HAP-1 (cell line): ENCODE measurements at regions not wholly inside any gene's neighbourhood (a gene's known extent, or its start where the extent isn't known, plus 50 kb on each side); places are given as distances from the start of the nearest gene placed in this dataset.
"Not testable (repeated sequence)": the region's sequence is repeated elsewhere in the genome, so short reads cannot be mapped to it uniquely, and the experiment has no call there.

ENCODE experiments used
- DNase-seq, 2 experiments: peaks; one replicate each; pipeline ENCODE4 v3.0.0-alpha.2; 2016 to 2020; ENCODE audit warnings: low spot score in 2 of 2
- H3K27me3 ChIP-seq: fragments of 250-450 bp; sonication (Bioruptor Pico); 2 replicates; pipeline ENCODE4 v1.5.1; 2020; ENCODE audit warnings: low read depth, mild to moderate bottlenecking, moderate library complexity
- H3K36me3 ChIP-seq: fragments of 250-450 bp; sonication (Bioruptor Pico); replicated peaks from 2 replicates; pipeline ENCODE4 v1.5.1; 2020; ENCODE audit warnings: mild to moderate bottlenecking
- H3K4me1 ChIP-seq: fragments of 250-450 bp; sonication (Bioruptor Pico); 2 replicates; pipeline ENCODE4 v1.5.1; 2020; ENCODE audit warnings: mild to moderate bottlenecking
- H3K4me3 ChIP-seq: fragments of 250-450 bp; sonication (Bioruptor Pico); 2 replicates; pipeline ENCODE4 v1.5.1; 2020; ENCODE audit warnings: mild to moderate bottlenecking, moderate library complexity
- H3K9me3 ChIP-seq: fragments of 250-450 bp; sonication (Bioruptor Pico); 2 replicates; pipeline ENCODE4 v1.5.1; 2020; ENCODE audit warnings: mild to moderate bottlenecking, moderate library complexity
- in situ Hi-C: fragments of 300-500 bp; cut with MboI; formaldehyde crosslinking; loops from 3 replicates; pipeline ENCODE4 v1.14.3; 2020; ENCODE audit warnings: low sequenced_read_pairs, inconsistent platforms, mixed read lengths

DNA sequence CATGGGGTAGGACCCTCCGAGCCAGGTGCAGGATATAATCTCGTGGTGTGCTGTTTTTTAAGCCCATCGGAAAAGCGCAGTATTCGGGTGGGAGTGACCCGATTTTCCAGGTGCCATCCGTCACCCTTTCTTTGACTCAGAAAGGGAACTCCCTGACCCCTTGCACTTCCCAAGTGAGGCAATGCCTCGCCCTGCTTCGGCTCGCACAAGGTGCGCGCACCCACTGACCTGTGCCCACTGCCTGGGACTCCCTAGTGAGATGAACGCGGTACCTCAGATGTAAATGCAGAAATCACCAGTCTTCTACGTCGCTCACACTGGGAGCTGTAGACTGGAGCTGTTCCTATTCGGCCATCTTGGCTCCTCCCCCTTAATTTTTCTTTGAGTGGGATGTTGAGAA is 382.9 kb upstream of the ISX start:
- DNase-seq, H3K4me1 ChIP-seq, in situ Hi-C loops, H3K36me3 ChIP-seq, H3K4me3 ChIP-seq, H3K9me3 ChIP-seq, H3K27me3 ChIP-seq: not testable (repeated sequence)

DNA sequence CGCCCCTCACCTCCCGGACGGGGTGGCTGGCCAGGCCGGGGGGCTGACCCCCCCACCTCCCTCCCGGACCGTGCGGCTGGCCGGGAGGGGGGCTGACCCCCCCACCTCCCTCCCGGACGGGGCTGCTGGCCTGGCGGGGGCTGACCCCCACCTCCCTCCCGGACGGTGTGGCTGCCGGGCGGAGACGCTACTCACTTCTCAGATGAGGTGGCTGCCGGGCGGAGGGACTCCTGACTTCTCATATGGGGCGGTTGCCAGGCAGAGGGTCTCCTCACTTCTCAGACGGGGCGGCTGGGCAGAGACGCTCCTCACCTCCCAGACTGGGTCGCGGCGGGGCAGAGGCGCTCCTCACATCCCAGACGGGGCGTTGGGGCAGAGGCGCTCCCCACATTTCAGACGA is 381.7 kb upstream of the ISX start:
- H3K9me3 ChIP-seq, H3K36me3 ChIP-seq, H3K27me3 ChIP-seq, in situ Hi-C loops, H3K4me1 ChIP-seq, H3K4me3 ChIP-seq, DNase-seq: not testable (repeated sequence)

DNA sequence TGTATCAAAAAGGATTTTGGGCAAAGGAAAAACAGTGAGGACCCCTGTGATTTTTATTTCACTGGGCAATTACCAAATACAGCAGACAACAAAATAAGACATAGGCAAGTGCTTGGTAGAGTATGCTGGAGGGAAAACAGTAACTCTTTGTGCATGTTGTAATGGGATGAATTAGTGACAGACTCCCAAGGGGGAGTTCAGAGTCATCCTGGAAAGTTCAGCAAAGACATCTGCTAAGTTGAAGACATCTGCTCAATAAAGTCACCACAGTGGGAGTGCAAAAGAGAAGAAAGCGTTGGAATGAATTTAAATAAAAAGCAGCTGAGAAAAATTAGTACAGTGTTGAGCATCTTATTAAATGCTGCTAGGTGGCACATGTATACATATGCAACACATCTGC is 378.8 kb upstream of the ISX start:
- in situ Hi-C loops = no loop called here
- no peaks in the 10 kb centered on the region; the same call in 1 of the 2 replicates for H3K27me3 ChIP-seq

DNA sequence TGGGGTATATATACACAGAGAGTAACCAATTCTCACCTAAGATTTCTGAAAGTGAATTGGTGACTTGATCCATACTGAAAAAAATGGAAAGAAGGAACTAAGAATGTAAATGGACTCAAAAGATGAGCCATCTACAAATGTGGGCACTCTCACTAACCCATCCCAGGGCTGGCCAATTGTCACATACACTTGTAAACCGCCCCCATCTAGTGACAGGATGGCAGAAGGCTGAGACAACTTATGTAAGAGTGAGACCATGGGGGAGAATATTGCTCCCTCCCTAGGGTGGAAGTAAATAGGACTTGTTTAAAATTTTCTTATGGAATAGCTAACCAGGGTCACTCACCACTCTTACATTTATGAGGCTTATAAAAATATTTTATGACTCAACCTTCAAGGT is 377.1 kb upstream of the ISX start:
- in situ Hi-C loops = no loop called here
- H3K36me3 ChIP-seq = no peaks in the 10 kb centered on the region
- no peaks in the 10 kb centered on the region for H3K4me1 ChIP-seq
- no peaks in the 10 kb centered on the region; the same call in 1 of the 2 replicates for H3K27me3 ChIP-seq
- H3K4me3 ChIP-seq = no peak overlapping the region
- no peak for DNase-seq
- H3K9me3 ChIP-seq = no peaks in the 10 kb centered on the region

More for the DNA sequence above, 378.8 kb upstream of the ISX start:
- DNase-seq = no peak
- no peak overlapping the region for H3K4me3 ChIP-seq
- no peaks in the 10 kb centered on the region for H3K4me1 ChIP-seq
- no peaks in the 10 kb centered on the region for H3K36me3 ChIP-seq
- H3K9me3 ChIP-seq = no peaks in the 10 kb centered on the region

DNA sequence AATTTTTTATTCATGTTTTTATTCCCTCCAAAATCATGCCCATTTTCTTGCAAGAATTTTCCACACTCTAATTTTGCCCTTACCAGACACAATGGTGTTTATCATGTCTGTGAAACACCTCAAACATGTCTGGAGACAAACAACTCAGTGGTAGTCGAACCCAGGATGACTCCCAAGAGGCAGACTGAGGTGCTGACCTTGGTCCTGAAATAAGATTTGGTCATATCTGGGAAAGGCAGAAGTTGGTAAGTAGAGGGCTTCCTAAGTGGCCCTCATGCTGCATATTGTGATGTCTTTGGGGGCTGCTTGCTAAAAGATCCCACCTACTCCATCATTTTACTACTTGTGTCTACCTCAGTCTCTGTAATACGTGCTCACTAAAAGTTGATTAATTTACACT is 369.4 kb upstream of the ISX start:
- H3K4me1 ChIP-seq = no peaks in the 10 kb centered on the region
- no peak overlapping the region for H3K4me3 ChIP-seq
- DNase-seq = peak in 1 of 2 experiments; percentile 14
- H3K36me3 ChIP-seq = no peaks in the 10 kb centered on the region
- H3K27me3 ChIP-seq = no peaks in the 10 kb centered on the region; the same call in 1 of the 2 replicates
- no peaks in the 10 kb centered on the region for H3K9me3 ChIP-seq
- in situ Hi-C loops = no loop called here

DNA sequence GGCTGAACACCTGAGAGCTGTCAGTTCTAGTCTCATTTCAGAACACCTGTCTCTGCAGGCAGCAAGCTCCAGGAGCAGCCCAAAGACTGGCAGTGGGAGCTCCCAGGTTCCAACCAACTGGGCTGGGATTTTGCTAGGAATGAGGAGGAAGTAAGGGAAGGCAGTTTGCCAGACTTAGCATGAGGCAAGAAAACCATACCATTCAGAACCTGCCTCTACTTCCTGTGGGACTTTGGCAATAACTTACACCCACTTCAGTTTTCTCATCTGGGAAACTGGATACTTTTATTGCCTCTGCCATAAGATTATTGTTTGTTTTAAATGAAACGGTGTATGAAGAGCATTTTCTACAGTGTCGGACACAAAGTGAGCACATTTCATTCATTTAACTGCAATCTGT is 363.7 kb upstream of the ISX start:
- Histone ChIP-seq H3K36me3 (no peaks in the 10 kb centered on the region), H3K9me3 (no peaks in the 10 kb centered on the region), H3K4me1 (no peaks in the 10 kb centered on the region), H3K27me3 (no peaks in the 10 kb centered on the region), H3K4me3 (no peak overlapping the region)
- in situ Hi-C loops = no loop called here
- DNase-seq = no peak

DNA sequence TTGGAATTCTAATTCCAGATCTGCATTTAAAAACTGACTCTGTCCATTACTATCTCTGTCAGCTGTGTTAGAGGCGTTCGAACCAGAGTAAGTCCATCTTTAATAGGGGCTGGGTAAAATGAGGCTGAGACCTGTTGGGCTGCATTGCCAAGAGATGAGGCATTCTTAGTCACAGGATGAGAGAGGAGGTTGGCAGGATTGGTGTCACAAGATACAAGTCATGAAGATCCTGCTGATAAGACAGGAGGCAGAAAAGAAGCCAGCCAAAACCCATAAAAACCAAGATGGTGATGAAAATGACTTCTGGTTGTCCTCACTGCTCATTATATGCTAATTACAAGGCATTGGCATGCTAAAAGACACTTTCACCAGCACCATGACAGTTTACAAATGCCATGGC is 356.3 kb upstream of the ISX start:
- H3K4me3 ChIP-seq = no peak overlapping the region
- no peak for DNase-seq
- no peaks in the 10 kb centered on the region for H3K27me3 ChIP-seq
- no peaks in the 10 kb centered on the region for H3K36me3 ChIP-seq
- H3K9me3 ChIP-seq = no peaks in the 10 kb centered on the region
- in situ Hi-C loops = no loop called here
- H3K4me1 ChIP-seq = no peaks in the 10 kb centered on the region

DNA sequence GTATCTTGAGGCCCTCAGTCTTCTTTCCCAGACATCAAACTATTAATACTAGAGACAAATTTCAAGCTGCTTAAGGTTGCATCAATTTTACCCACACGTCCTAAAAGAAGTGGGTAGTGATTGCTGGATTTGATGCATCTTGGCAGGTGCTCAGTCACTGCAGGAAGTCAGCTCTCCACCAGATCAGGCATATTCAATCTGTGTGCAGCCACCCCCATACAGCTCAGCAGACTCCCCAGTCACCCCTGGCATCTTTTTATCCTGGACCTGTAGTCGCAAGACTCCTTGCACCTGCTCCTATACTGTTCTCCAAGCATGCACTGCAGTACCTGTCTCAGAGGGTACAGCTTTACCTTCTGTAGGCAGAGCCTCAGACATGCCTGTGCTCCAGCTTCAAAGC is 343.1 kb upstream of the ISX start:
- no peak for DNase-seq
- no peak overlapping the region for H3K4me3 ChIP-seq
- H3K36me3 ChIP-seq = no peaks in the 10 kb centered on the region
- no peaks in the 10 kb centered on the region for H3K9me3 ChIP-seq
- no peaks in the 10 kb centered on the region for H3K4me1 ChIP-seq
- in situ Hi-C loops = no loop called here
- H3K27me3 ChIP-seq = no peaks in the 10 kb centered on the region

DNA sequence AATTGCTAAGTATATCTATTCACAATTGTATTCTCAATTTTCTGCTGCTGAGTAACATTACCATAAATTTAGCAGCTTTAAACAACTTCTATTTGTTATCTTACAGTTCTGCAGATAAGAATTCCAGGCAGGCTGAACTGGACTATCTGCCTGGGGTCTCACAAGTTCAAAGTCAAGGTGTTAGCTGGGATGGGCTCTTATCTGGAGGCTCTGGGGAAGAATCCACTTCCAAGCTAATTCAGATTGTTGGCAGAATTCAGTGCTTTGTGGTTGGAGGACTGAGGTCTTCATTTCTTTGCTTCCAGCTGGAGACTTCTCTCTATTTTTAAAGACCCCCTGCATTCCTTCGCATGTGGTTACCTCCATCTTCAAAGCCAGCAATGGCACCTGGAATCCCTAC is 329.9 kb upstream of the ISX start:
- Histone ChIP-seq H3K4me1 (no peaks in the 10 kb centered on the region), H3K4me3 (no peak overlapping the region), H3K36me3 (no peaks in the 10 kb centered on the region), H3K9me3 (no peaks in the 10 kb centered on the region), H3K27me3 (no peaks in the 10 kb centered on the region)
- no peak for DNase-seq
- in situ Hi-C loops = no loop called here

DNA sequence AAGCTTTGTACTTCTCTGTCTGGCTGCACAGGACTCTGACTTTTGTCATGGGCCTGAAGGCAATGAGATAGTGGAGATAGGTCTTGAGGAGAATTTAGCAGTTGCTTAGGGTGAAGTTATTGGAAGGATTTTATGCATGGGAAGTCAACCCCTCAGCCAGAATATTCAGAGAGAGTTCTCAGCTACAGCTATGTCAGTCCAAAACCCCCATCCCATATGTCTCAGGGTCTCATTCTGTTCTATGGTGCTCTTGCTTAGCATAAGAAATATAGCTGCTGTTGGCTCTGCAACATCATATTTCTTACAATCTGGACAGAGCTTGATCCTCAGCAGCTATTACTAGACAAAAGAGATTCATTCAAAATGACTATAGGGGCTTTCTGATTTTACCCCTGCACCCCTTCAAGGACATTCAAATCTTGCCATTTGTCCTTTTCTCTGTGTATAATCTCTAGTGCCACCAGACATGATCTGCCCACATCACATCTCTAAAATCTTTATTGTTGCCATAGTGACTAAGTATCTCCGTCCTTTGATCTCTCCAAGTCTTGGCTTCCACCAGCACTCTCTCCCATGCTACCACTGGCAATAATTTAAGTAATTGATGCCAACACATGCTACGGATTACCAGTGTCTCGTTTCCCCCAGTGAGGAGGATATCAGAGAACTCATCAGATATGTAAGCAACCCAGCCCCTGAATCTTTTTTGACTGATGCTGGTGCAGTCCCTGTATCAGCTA is 327.1 kb upstream of the ISX start:
- in situ Hi-C loops = no loop called here
- Histone ChIP-seq H3K9me3 (no peaks in the 10 kb centered on the region), H3K4me1 (no peaks in the 10 kb centered on the region), H3K4me3 (no peak overlapping the region), H3K27me3 (no peaks in the 10 kb centered on the region), H3K36me3 (no peaks in the 10 kb centered on the region)
- no peak for DNase-seq

DNA sequence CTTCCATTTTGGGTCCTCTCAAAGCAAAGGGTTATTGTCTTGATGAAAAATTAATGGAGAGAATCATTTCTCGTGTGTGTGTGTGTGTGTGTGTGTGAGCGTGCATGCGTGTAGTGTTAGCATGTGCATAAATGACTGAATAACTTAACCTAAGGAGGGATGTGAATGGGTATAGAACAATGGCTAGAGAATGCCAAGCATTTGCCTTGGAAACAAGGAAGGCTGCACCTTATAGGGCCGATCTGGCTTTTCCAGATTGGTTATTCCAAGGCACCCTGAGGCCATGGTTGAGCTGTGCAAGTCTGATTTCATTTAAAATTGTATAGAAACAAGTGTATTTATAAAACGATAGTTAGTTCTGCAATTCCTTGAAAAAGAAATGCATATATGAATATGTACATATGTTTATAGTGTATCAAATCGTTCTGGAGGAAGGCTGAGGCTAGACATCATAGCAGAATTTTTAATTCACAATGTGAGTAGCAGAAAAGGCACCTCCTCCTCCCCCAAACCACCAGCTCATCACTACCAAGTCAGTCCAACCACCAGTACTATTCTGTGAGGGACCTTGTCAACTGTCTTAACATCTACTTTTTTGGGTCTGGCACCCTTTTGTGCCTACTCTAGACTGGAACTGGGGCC is 322.7 kb upstream of the ISX start:
- no peak for DNase-seq
- Histone ChIP-seq H3K36me3 (no peaks in the 10 kb centered on the region), H3K4me1 (no peaks in the 10 kb centered on the region), H3K4me3 (no peak overlapping the region), H3K9me3 (no peaks in the 10 kb centered on the region), H3K27me3 (no peaks in the 10 kb centered on the region)
- in situ Hi-C loops = no loop called here

DNA sequence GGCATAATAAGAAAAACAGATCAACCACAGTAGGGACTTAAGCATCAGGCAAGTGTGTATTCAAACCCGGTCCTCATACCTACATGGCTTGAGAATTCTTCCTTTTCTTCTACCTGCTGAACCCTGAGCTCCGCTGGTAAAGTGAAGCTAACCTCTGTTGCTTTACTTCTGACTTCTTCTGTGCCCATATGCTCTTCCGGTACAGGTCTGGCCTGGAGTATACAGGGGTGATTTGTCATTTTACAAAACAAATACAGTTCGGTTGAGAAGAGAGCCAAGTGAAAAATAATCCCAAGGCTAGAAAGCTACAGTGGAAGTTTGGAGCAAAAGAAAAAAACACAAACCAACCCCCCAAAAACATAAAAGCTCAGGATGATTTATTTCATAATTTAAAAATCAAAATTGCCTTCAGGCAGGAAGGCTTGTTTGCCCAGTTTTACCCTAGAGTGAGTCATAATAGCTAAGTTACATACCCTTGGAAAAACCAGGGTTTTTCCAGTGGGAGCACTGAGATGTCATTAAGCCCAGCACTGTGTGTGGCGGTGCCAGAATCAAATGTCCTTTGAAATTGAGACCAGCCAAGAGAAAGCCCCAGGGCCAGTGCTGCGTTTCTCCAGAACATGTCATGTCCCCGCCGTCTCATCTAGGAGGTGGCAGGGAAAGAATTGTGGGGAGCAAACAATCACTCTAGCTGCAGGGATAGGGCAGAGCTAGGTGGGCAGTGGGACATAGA is 305.5 kb upstream of the ISX start:
- H3K36me3 ChIP-seq = no peaks in the 10 kb centered on the region
- no peak for DNase-seq
- H3K4me3 ChIP-seq = no peak overlapping the region
- no peaks in the 10 kb centered on the region for H3K4me1 ChIP-seq
- H3K9me3 ChIP-seq = no peaks in the 10 kb centered on the region
- no peaks in the 10 kb centered on the region for H3K27me3 ChIP-seq
- in situ Hi-C loops = no loop called here

DNA sequence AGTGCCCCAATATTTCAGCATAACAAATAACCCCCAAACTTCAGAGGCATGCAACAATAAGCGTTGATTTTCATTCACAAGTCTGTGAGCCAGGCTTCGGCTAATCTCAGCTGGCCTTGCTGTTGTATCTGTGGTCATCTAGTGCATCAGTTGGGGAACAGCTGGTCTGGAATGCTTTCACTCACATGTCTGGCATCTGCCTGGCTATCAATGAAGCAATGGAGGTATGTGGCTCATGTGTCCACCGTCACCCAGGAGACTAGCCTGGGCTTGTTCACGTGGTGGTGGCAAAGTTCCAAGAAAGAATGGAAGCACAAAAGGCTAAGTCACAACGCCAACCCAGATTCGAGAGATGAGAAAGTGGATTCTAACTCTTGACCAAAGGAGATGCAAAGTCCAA is 304.8 kb upstream of the ISX start:
- Histone ChIP-seq H3K9me3 (no peaks in the 10 kb centered on the region), H3K4me1 (no peaks in the 10 kb centered on the region), H3K27me3 (no peaks in the 10 kb centered on the region), H3K36me3 (no peaks in the 10 kb centered on the region), H3K4me3 (no peak overlapping the region)
- in situ Hi-C loops = no loop called here
- DNase-seq = no peak

DNA sequence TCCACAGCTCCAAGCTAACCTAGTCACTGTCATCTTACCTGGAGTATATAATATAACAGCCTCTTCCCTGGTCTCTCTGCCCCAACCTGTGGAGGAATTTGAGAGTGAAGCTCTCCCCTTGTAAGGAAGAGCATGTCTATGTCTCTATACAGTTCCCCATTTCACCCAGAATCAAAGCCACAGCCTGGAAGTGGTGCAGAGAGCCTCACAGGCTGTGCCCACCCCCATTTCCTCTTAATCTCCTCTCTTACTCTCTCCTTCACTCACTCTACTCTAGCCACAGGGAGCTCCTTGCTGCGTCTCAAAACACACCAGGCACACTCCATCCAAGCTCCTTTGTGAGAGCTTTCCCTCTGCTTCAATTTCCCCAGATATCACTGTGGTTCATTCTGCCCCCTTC is 302.5 kb upstream of the ISX start:
- in situ Hi-C loops = no loop called here
- no peaks in the 10 kb centered on the region for H3K4me1 ChIP-seq

More for the DNA sequence above, 302.5 kb upstream of the ISX start:
- H3K36me3 ChIP-seq = no peaks in the 10 kb centered on the region
- no peaks in the 10 kb centered on the region for H3K27me3 ChIP-seq
- no peaks in the 10 kb centered on the region for H3K9me3 ChIP-seq
- no peak for DNase-seq
- no peak overlapping the region for H3K4me3 ChIP-seq
